H9 (cell line): ENCODE measurements at regions not wholly inside any gene's neighbourhood (a gene's known extent, or its start where the extent isn't known, plus 50 kb on each side); places are given as distances from the start of the nearest gene placed in this dataset.

Experiments
- DNase-seq: peaks from one replicate; pipeline ENCODE4 v3.0.0-alpha.2; 2017
- H2AFZ ChIP-seq: one replicate; pipeline ENCODE4 v1.6.1; 2013; ENCODE audit warnings: mild to moderate bottlenecking, low read length, control low read depth, moderate library complexity
- H2AK5ac ChIP-seq: 2 replicates; pipeline ENCODE4 v1.6.1; 2013; ENCODE audit warnings: low read length, control low read depth, mixed read lengths; ENCODE audit not compliant: insufficient read length
- H2BK120ac ChIP-seq: one replicate; pipeline ENCODE4 v1.6.1; 2013; ENCODE audit warnings: low read depth, mild to moderate bottlenecking, low read length, control low read depth, inconsistent platforms; ENCODE audit not compliant: poor library complexity, severe bottlenecking
- H2BK12ac ChIP-seq: 2 replicates; pipeline ENCODE4 v1.6.1; 2013; ENCODE audit warnings: low read length, control low read depth, mixed read lengths, low read depth; ENCODE audit not compliant: insufficient read length
- H2BK15ac ChIP-seq: 2 replicates; pipeline ENCODE4 v1.6.1; 2013; ENCODE audit warnings: low read depth, low read length, control low read depth
- H2BK20ac ChIP-seq: one replicate; pipeline ENCODE4 v1.6.1; 2013; ENCODE audit warnings: low read depth, mild to moderate bottlenecking, low read length, control low read depth, inconsistent platforms; ENCODE audit not compliant: poor library complexity, severe bottlenecking
- H2BK5ac ChIP-seq: 2 replicates; pipeline ENCODE4 v1.6.1; 2013; ENCODE audit warnings: low read length, control low read depth, mixed read lengths; ENCODE audit not compliant: insufficient read length
- H3K14ac ChIP-seq: 2 replicates; pipeline ENCODE4 v1.6.1; 2013; ENCODE audit warnings: low read length, control low read depth; ENCODE audit not compliant: insufficient read depth
- H3K18ac ChIP-seq: 2 replicates; pipeline ENCODE4 v1.6.1; 2013; ENCODE audit warnings: low read depth, mild to moderate bottlenecking, mixed read lengths, low read length, control low read depth; ENCODE audit not compliant: insufficient read length
- H3K23ac ChIP-seq: 2 replicates; pipeline ENCODE4 v1.6.1; 2013; ENCODE audit warnings: low read length, control low read depth, mixed read lengths, low read depth; ENCODE audit not compliant: insufficient read length
- H3K23me2 ChIP-seq: 2 replicates; pipeline ENCODE4 v1.6.1; 2013; ENCODE audit warnings: low read depth, mild to moderate bottlenecking, mixed read lengths, low read length, control low read depth; ENCODE audit not compliant: insufficient read length, poor library complexity, severe bottlenecking
- H3K27ac ChIP-seq: 2 replicates; pipeline ENCODE4 v1.5.1; 2013; ENCODE audit warnings: low read length, control low read depth, mixed read lengths, low read depth; ENCODE audit not compliant: insufficient read length
- H3K27me3 ChIP-seq: 2 replicates; pipeline ENCODE4 v1.6.1; 2013; ENCODE audit warnings: low read length, control low read depth, inconsistent platforms; ENCODE audit not compliant: insufficient read depth
- H3K4ac ChIP-seq: 2 replicates; pipeline ENCODE4 v1.6.1; 2013; ENCODE audit warnings: low read depth, mild to moderate bottlenecking, control low read depth, inconsistent platforms, low read length, moderate library complexity
- H3K4me1 ChIP-seq: 2 replicates; pipeline ENCODE4 v1.6.1; 2013; ENCODE audit warnings: low read length, control low read depth, inconsistent platforms; ENCODE audit not compliant: insufficient read depth
- H3K4me2 ChIP-seq: 2 replicates; pipeline ENCODE4 v1.6.1; 2013; ENCODE audit warnings: low read length, control low read depth, mixed read lengths; ENCODE audit not compliant: insufficient read length, insufficient read depth
- H3K56ac ChIP-seq: 2 replicates; pipeline ENCODE4 v1.6.1; 2013; ENCODE audit warnings: low read depth, mild to moderate bottlenecking, mixed read lengths, low read length, control low read depth; ENCODE audit not compliant: insufficient read length
- H3K79me1 ChIP-seq: 2 replicates; pipeline ENCODE4 v1.6.1; 2013; ENCODE audit warnings: low read depth, mild to moderate bottlenecking, moderate library complexity, low read length, control low read depth, inconsistent platforms; ENCODE audit not compliant: insufficient read depth, poor library complexity, severe bottlenecking
- H3K79me2 ChIP-seq: 2 replicates; pipeline ENCODE4 v1.6.1; 2013; ENCODE audit warnings: low read length, control low read depth, inconsistent platforms; ENCODE audit not compliant: insufficient read depth
- H3K9ac ChIP-seq: 2 replicates; pipeline ENCODE4 v1.6.1; 2013; ENCODE audit warnings: low read length, control low read depth, mixed read lengths; ENCODE audit not compliant: insufficient read length; ENCODE audit errors: extremely low read depth
- H3K9me3 ChIP-seq: one replicate; pipeline ENCODE4 v1.6.1; 2013; ENCODE audit warnings: low read depth, low read length, inconsistent platforms; ENCODE audit not compliant: control insufficient read depth
- H3T11ph ChIP-seq: one replicate; pipeline ENCODE4 v1.6.1; 2013; ENCODE audit warnings: mild to moderate bottlenecking, low read length, control low read depth, inconsistent platforms
- H4K20me1 ChIP-seq: one replicate; pipeline ENCODE4 v1.6.1; 2013; ENCODE audit not compliant: control insufficient read depth, insufficient read length, insufficient read depth
- H4K5ac ChIP-seq: 2 replicates; pipeline ENCODE4 v1.6.1; 2013; ENCODE audit warnings: low read depth, mild to moderate bottlenecking, mixed read lengths, low read length, control low read depth; ENCODE audit not compliant: insufficient read length
- H4K8ac ChIP-seq: replicated peaks from 2 replicates; pipeline ENCODE4 v1.6.1; 2013; ENCODE audit warnings: low read length, control low read depth, mixed read lengths, low read depth; ENCODE audit not compliant: insufficient read length
- H4K91ac ChIP-seq: 2 replicates; pipeline ENCODE4 v1.6.1; 2013; ENCODE audit warnings: low read depth, mild to moderate bottlenecking, moderate library complexity, mixed read lengths, low read length, control low read depth; ENCODE audit not compliant: insufficient read length
- H3K27ac Mint-ChIP-seq, 3 experiments: 2 replicates in 2 of 3; 3 replicates in 1 of 3; pipeline ENCODE4 v1.8.0; 2020 to 2021; ENCODE audit warnings: mixed read lengths in 3 of 3, mild to moderate bottlenecking in 1 of 3, moderate library complexity in 1 of 3
- H3K27me3 Mint-ChIP-seq: 2 replicates; pipeline ENCODE4 v1.8.0; 2021; ENCODE audit warnings: low read depth, mild to moderate bottlenecking, moderate library complexity, mixed read lengths
- H3K36me3 Mint-ChIP-seq, 3 experiments: 2 replicates in 2 of 3; 3 replicates in 1 of 3; pipeline ENCODE4 v1.8.0; 2020 to 2021; ENCODE audit warnings: low read depth in 3 of 3, mixed read lengths in 3 of 3; ENCODE audit not compliant: insufficient read depth in 1 of 3
- H3K4me1 Mint-ChIP-seq, 2 experiments: 2 replicates each; pipeline ENCODE4 v1.8.0; 2020; ENCODE audit warnings: mixed read lengths in 2 of 2
- H3K4me3 Mint-ChIP-seq, 2 experiments: 2 replicates in 1 of 2; 3 replicates in 1 of 2; pipeline ENCODE4 v1.8.0; 2020 to 2021; ENCODE audit warnings: mild to moderate bottlenecking in 2 of 2, mixed read lengths in 2 of 2, moderate library complexity in 1 of 2
- H3K9me3 Mint-ChIP-seq, 2 experiments: 2 replicates in 1 of 2; 3 replicates in 1 of 2; pipeline ENCODE4 v1.8.0; 2020; ENCODE audit warnings: mild to moderate bottlenecking in 2 of 2, mixed read lengths in 2 of 2, moderate library complexity in 1 of 2
- CTCF ChIP-seq: fragments of 200-600 bp; sonication (generic); conservative IDR thresholded peaks from 3 replicates; pipeline ENCODE4 v1.8.0; 2021; ENCODE audit warnings: antibody characterized with exemption, mild to moderate bottlenecking
- WGBS: extraction: QIAGEN DNeasy Blood & Tissue Kit; methylation state at CpG from one replicate; pipeline ENCODE4 v1.1.7; 2013; ENCODE audit warnings: missing lambda C conversion rate, low lambda C conversion rate, mixed read lengths; ENCODE audit not compliant: insufficient read length; ENCODE audit errors: extremely low coverage; 5-methylcytosine and 5-hydroxymethylcytosine counted together

- Histone ChIP-seq H2AK5ac (no peak overlapping the region), H3K9ac (no peak overlapping the region), H4K20me1 (no peaks in the 10 kb centered on the region), H2BK15ac (no peak overlapping the region), H4K8ac (no peak overlapping the region), H3K27me3 (no peaks in the 10 kb centered on the region), H4K5ac (no peak overlapping the region), H3K79me2 (no peaks in the 10 kb centered on the region), H4K91ac (no peak overlapping the region), H3K79me1 (no peaks in the 10 kb centered on the region), H2BK20ac (no peak overlapping the region), H2BK120ac (no peak overlapping the region), H3K23me2 (no peaks in the 10 kb centered on the region), H3K4ac (no peak overlapping the region), H2BK5ac (no peak overlapping the region), H3K14ac (no peak overlapping the region), H3T11ph (no peak overlapping the region), H3K27ac (no peak overlapping the region), H3K9me3 (no peaks in the 10 kb centered on the region), H3K4me2 (no peak overlapping the region), H3K56ac (no peak overlapping the region), H2AFZ (no peak overlapping the region), H3K4me1 (peaks cover 1% of the 10 kb centered on the region), H2BK12ac (no peak overlapping the region), H3K23ac (no peak overlapping the region), H3K18ac (no peak overlapping the region)
- no CpG with 5 or more reads among the region's 8 CpGs for WGBS
- no peak for DNase-seq
- Mint-ChIP-seq H3K27ac (no peak overlapping the region), H3K36me3 (no peaks in the 10 kb centered on the region; a peak in 1 of 7 replicates), H3K4me3 (no peak overlapping the region), H3K27me3 (no peaks in the 10 kb centered on the region), H3K4me1 (peaks cover 18 to 28% of the 10 kb centered on the region in 2 experiments), H3K9me3 (no peaks in the 10 kb centered on the region)
- TF ChIP-seq CTCF, result no peak
Measured at GRCh38 chr6:154926366-154926765, 68.7 kb upstream of the TIAM2 start.
